Lower leg skin (tissue), 4 donors: ENCODE measurements at regions not wholly inside any gene's neighbourhood (a gene's known extent, or its start where the extent isn't known, plus 50 kb on each side); places are given as distances from the start of the nearest gene placed in this dataset.

ENCODE experiments used
- DNase-seq, 2 donors: peaks; one replicate each; pipeline ENCODE4 v3.0.0-alpha.2; 2019; ENCODE audit warnings: low spot score in 2 of 2
- H3K4me3 ChIP-seq: fragments of 200-600 bp; sonication (generic); 2 replicates; pipeline ENCODE4 v1.5.1; 2017; ENCODE audit warnings: mild to moderate bottlenecking, low read depth; ENCODE audit not compliant: poor library complexity, severe bottlenecking
- POLR2A ChIP-seq, 2 donors: fragments of 450-650 bp; IDR thresholded peaks; one replicate each; pipeline ENCODE4 v1.6.1; 2016 to 2017; ENCODE audit warnings: antibody characterized with exemption in 2 of 2, mild to moderate bottlenecking in 1 of 2, moderate library complexity in 1 of 2
- WGBS, 2 donors: methylation state at CpG; one replicate each; pipeline ENCODE4 v1.1.5; 2018; 5-methylcytosine and 5-hydroxymethylcytosine counted together
- intact Hi-C: fragments of 100-400 bp; cut with DNase I; formaldehyde crosslinking; loops from one replicate; pipeline ENCODE4 v1.15.0; 2023; ENCODE audit warnings: low total_unique reads
- TF ChIP-seq, protein P1 (sequence below), 3 donors: fragments of 450-650 bp; IDR thresholded peaks; one replicate each; pipeline ENCODE4 v1.5.1; 2016; ENCODE audit warnings: antibody characterized with exemption in 3 of 3, mild to moderate bottlenecking in 3 of 3, moderate library complexity in 2 of 3

GRCh38 chr15:29910068-29910467 lies 87.8 kb upstream of the TJP1 start:
- WGBS, 2 donors: 41 to 49% methylated on average over 3 of the region's 3 CpGs
- TF ChIP-seq POLR2A (IDR thresholded peaks at IDR 0.05): no peak
- TF ChIP-seq, protein P1, sequence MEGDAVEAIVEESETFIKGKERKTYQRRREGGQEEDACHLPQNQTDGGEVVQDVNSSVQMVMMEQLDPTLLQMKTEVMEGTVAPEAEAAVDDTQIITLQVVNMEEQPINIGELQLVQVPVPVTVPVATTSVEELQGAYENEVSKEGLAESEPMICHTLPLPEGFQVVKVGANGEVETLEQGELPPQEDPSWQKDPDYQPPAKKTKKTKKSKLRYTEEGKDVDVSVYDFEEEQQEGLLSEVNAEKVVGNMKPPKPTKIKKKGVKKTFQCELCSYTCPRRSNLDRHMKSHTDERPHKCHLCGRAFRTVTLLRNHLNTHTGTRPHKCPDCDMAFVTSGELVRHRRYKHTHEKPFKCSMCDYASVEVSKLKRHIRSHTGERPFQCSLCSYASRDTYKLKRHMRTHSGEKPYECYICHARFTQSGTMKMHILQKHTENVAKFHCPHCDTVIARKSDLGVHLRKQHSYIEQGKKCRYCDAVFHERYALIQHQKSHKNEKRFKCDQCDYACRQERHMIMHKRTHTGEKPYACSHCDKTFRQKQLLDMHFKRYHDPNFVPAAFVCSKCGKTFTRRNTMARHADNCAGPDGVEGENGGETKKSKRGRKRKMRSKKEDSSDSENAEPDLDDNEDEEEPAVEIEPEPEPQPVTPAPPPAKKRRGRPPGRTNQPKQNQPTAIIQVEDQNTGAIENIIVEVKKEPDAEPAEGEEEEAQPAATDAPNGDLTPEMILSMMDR (IDR thresholded peaks at IDR 0.05): no peak
- no peak for DNase-seq
- no peak overlapping the region for H3K4me3 ChIP-seq
- intact Hi-C loops: no loop called here

DNA sequence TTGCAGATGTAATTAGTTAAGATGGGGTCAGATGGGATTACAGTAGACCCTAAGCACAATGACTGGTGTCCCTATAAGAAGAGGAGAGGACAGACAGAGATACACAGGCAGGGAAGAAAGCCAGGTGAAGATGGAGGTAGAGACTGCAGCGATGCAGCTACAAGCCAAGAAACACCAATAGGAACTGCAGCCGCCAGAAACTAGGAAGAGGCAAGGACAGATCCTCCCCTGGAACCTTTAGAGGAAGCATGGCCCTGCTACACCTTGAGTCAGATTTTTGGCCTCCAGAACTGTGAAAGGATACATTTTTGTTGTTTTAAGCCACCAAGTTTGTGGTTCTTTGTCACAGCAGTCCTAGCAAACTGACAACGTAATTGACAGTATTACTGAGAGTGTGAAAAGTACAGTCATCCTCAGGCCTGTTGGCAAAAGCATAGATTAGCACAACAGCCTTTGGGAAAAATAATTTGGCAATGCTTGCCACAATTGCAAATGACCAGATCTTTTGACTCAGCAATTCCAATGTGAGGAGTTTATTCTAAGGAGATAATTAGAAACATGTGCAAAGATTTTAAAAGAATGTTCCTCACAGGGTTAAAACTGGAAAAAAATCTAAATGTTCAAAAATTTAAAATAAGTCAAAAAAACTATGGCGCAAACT lies 82.6 kb upstream of the TJP1 start:
- no peak for DNase-seq
- intact Hi-C loops: no loop called here
- WGBS, 2 donors: 62 to 67% methylated on average over 4 of the region's 4 CpGs
- no peak overlapping the region for H3K4me3 ChIP-seq
- no peak for TF ChIP-seq POLR2A (IDR thresholded peaks at IDR 0.05)
- TF ChIP-seq, protein P1 (IDR thresholded peaks at IDR 0.05): no peak

GRCh38 chr15:29903785-29904464 lies 81.7 kb upstream of the TJP1 start:
- WGBS, 2 donors: 84 to 86% methylated on average over 6 of the region's 6 CpGs
- no peak for DNase-seq
- intact Hi-C loops: no loop called here
- no peak overlapping the region for H3K4me3 ChIP-seq
- TF ChIP-seq, protein P1 (IDR thresholded peaks at IDR 0.05): no peak
- no peak for TF ChIP-seq POLR2A (IDR thresholded peaks at IDR 0.05)

DNA sequence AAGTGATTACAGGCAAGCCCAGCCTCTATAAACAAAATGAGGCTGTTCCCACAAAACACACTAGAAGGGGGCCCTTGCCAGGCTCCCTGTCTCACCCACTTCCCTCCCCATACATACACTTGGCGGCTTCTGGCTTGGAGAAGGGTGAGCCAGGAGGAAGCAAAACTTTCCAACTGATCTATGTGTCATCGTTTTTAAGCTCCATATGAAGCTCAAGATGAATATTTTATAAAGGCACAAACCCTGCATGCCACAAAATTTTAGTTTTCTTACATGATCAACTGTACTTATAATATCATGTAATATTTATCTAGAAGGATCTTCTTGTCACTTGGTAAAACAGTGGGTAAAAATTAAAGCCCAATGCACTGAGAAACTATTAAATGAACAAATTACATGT lies 80.8 kb upstream of the TJP1 start:
- 82 to 86% methylated on average over 2 of the region's 2 CpGs for whole genome bisulfite sequencing, 2 donors
- intact Hi-C loops: no loop called here
- no peak for TF ChIP-seq POLR2A (IDR thresholded peaks at IDR 0.05)
- TF ChIP-seq, protein P1 (IDR thresholded peaks at IDR 0.05): no peak
- DNase-seq: no peak
- H3K4me3 ChIP-seq: no peak overlapping the region

- no peak for TF ChIP-seq POLR2A (IDR thresholded peaks at IDR 0.05)
- TF ChIP-seq, protein P1 (IDR thresholded peaks at IDR 0.05): no peak
- intact Hi-C loops: no loop called here
- no peak for DNase-seq
- 83 to 89% methylated on average over 7 of the region's 7 CpGs for WGBS, 2 donors
- H3K4me3 ChIP-seq: no peak overlapping the region
Observed at GRCh38 chr15:29900237-29901189, 78.2 kb upstream of the TJP1 start.
